ENCODE measurements at regions not wholly inside any gene's neighbourhood (a gene's known extent, or its start where the extent isn't known, plus 50 kb on each side); places are given as distances from the start of the nearest gene placed in this dataset.

DNA sequence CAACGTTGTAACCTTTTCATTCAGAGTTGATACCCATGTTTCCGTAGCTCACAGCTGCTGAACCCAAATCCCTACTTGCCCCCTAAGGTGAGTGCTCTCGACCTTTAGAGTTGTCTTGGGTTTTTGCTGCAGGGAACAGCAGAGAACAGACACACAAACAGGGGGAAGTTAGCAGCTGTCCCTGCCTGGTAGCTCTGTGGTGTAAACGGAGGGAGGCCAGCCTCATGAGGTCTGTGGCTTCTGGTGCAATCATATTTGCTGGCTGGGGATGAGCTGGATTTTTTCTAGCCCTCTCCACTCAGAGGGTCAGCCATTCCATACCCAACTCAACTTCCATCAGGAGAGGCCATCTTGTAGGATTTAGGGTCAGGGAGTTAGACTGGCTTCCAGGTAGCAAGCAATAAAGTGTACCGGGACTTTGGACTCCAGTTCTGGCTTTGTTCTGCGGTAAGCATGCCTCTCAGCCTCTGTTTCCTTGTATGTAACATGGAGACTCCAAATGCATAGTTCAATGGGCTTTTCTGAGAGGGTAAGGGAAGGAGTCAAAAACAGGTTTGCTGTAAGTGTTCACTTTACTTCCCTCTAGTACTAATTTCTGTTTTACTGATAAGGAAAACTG lies 218.9 kb downstream of the MID1IP1 start:
- no peak for TF ChIP-seq CTCF (IDR thresholded peaks at IDR 0.05; ENCODE audit: low read depth, low read length)
- no peak for DNase-seq (ENCODE audit: low read depth, low spot score)

GRCh38 chrX:39022106-39022505 lies 220.8 kb downstream of the MID1IP1 start:
- in situ Hi-C loops (cut with HindIII; ENCODE audit: low sequenced_read_pairs): no loop called here
- no peak for TF ChIP-seq CTCF (IDR thresholded peaks at IDR 0.05; ENCODE audit: low read depth, low read length)
- no peak overlapping the region for H3K4me3 ChIP-seq (ENCODE audit: low read depth, low read length)
- peak; percentile 9 for DNase-seq (ENCODE audit: low read depth, low spot score)

More for the DNA sequence above, 218.9 kb downstream of the MID1IP1 start:
- no peak overlapping the region for H3K4me3 ChIP-seq (ENCODE audit: low read depth, low read length)
- in situ Hi-C loops (cut with HindIII; ENCODE audit: low sequenced_read_pairs): no loop called here

GRCh38 chrX:39029221-39029620 lies 228.0 kb downstream of the MID1IP1 start:
- no peak overlapping the region for H3K4me3 ChIP-seq (ENCODE audit: low read depth, low read length)
- TF ChIP-seq CTCF (IDR thresholded peaks at IDR 0.05; ENCODE audit: low read depth, low read length): no peak
- DNase-seq (ENCODE audit: low read depth, low spot score): no peak
- in situ Hi-C loops (cut with HindIII; ENCODE audit: low sequenced_read_pairs): no loop called here

- in situ Hi-C loops (cut with HindIII; ENCODE audit: low sequenced_read_pairs): no loop called here
- no peak for TF ChIP-seq CTCF (IDR thresholded peaks at IDR 0.05; ENCODE audit: low read depth, low read length)
- no peak for DNase-seq (ENCODE audit: low read depth, low spot score)
- no peak overlapping the region for H3K4me3 ChIP-seq (ENCODE audit: low read depth, low read length)
Measured at GRCh38 chrX:39030636-39031035, 229.4 kb downstream of the MID1IP1 start.

DNA sequence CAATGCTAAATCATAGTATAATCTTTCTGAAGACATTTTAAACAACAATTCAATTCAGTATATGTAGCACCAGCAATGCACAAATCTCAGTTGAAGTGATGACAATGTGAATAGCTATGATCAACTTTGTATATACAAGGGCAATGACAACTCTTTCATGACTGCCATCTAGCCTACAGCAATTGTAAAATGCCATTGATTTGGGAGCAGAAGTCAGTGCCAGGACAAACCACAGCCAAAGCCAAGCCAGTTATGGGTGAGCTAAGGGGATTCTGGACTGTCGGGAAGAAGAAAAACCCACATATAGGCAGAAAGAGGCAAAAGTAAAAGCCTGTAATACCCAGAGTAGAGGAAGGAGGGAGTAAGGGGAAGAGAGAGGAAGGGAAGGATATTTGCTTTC lies 238.6 kb downstream of the MID1IP1 start:
- TF ChIP-seq CTCF (IDR thresholded peaks at IDR 0.05; ENCODE audit: low read depth, low read length): no peak

DNA sequence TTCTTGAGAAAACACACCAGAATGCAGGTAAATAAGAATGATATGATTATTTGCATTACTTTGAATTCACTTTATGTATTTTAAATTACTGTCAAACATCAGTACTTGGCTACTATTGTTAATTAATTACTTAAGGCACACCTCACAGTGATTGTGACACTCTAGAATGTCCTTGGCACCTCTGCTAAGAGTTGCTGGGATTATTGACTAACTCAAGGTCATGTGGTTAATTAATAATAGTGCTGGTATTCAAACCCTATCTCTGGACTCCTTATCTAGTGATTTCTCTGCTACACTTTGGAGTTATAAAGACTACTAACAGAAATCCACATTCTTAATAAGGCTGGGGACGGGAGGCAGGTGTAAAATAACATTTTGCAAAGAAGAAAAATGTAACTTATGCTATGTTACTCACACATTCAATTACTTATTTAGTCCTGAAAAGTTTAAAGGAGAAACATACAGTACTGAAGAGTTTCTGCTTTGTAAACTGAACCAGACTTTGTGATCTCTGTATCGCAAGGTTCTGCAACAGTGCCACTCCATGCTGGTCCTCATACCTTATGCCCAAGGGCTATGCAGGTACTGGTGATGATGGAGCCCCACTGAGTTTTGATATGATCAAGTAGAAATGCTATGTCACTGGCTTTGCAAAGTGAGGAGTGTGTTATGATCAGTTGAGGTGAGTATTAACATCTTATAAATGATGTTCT lies 242.7 kb downstream of the MID1IP1 start:
- in situ Hi-C loops (cut with HindIII; ENCODE audit: low sequenced_read_pairs): no loop called here
- H3K4me3 ChIP-seq (ENCODE audit: low read depth, low read length): no peak overlapping the region
- TF ChIP-seq CTCF (IDR thresholded peaks at IDR 0.05; ENCODE audit: low read depth, low read length): no peak
- no peak for DNase-seq (ENCODE audit: low read depth, low spot score)

More for the DNA sequence above, 238.6 kb downstream of the MID1IP1 start:
- H3K4me3 ChIP-seq (ENCODE audit: low read depth, low read length): no peak overlapping the region
- DNase-seq (ENCODE audit: low read depth, low spot score): no peak
- in situ Hi-C loops (cut with HindIII; ENCODE audit: low sequenced_read_pairs): no loop called here
